PFSK-1 (cell line): ENCODE measurements at regions not wholly inside any gene's neighbourhood (a gene's known extent, or its start where the extent isn't known, plus 50 kb on each side); places are given as distances from the start of the nearest gene placed in this dataset.

Experiments
- FOXP2 ChIP-seq: optimal IDR thresholded peaks from 2 replicates; pipeline ENCODE3; 2011; ENCODE audit warnings: borderline replicate concordance, control low read depth, inconsistent platforms; ENCODE audit not compliant: insufficient read depth; ENCODE audit errors: extremely low read length, extremely low read depth
- POLR2AphosphoS5 ChIP-seq: IDR thresholded peaks from 2 replicates; pipeline ENCODE4 v1.6.1; 2012; ENCODE audit warnings: low read depth, mild to moderate bottlenecking, control low read depth, low read length, moderate library complexity
- SIN3A ChIP-seq: IDR thresholded peaks from 2 replicates; pipeline ENCODE4 v1.6.1; 2012; ENCODE audit warnings: mild to moderate bottlenecking, low read length, moderate library complexity, borderline replicate concordance; ENCODE audit not compliant: insufficient read depth
- TAF1 ChIP-seq: IDR thresholded peaks from 2 replicates; pipeline ENCODE4 v1.6.1; 2012; ENCODE audit warnings: low read length, control low read depth, borderline replicate concordance; ENCODE audit not compliant: insufficient read depth
- TF ChIP-seq, protein P1 (sequence below), 2 experiments: IDR thresholded peaks; 2 replicates each; pipeline versions ENCODE4 v1.6.1 to v1.8.0; 2011 to 2012; ENCODE audit warnings: low read depth in 2 of 2, low read length in 2 of 2, control low read depth in 1 of 2, inconsistent platforms in 1 of 2, mild to moderate bottlenecking in 1 of 2, moderate library complexity in 1 of 2; ENCODE audit not compliant: insufficient read depth in 1 of 2

DNA sequence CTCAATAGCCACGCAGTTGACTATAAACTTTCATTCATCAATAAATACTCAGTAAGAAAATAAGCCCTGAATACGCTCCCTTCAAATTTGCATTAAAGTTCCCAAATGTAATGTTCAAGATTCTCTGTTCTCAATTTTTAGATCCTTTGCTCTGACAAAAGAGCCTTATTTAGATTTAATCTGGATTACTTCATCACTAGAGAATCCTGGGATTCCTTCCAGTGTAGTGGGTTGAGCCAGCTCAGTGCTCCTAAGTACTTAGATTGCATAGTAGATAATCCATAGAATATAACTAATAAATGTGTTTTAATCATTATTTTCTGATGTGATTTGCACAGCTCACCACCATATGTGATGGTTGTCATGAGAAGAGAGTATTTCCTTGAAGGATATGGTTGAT is 1286.2 kb downstream of the SUCLG1 start:
- no peak for TF ChIP-seq SIN3A
- TF ChIP-seq, protein P1, sequence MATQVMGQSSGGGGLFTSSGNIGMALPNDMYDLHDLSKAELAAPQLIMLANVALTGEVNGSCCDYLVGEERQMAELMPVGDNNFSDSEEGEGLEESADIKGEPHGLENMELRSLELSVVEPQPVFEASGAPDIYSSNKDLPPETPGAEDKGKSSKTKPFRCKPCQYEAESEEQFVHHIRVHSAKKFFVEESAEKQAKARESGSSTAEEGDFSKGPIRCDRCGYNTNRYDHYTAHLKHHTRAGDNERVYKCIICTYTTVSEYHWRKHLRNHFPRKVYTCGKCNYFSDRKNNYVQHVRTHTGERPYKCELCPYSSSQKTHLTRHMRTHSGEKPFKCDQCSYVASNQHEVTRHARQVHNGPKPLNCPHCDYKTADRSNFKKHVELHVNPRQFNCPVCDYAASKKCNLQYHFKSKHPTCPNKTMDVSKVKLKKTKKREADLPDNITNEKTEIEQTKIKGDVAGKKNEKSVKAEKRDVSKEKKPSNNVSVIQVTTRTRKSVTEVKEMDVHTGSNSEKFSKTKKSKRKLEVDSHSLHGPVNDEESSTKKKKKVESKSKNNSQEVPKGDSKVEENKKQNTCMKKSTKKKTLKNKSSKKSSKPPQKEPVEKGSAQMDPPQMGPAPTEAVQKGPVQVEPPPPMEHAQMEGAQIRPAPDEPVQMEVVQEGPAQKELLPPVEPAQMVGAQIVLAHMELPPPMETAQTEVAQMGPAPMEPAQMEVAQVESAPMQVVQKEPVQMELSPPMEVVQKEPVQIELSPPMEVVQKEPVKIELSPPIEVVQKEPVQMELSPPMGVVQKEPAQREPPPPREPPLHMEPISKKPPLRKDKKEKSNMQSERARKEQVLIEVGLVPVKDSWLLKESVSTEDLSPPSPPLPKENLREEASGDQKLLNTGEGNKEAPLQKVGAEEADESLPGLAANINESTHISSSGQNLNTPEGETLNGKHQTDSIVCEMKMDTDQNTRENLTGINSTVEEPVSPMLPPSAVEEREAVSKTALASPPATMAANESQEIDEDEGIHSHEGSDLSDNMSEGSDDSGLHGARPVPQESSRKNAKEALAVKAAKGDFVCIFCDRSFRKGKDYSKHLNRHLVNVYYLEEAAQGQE (IDR thresholded peaks at IDR 0.05; ENCODE audit: insufficient read depth in 1 of 2, low read depth in 2 of 2, low read length in 2 of 2) = no peak
- no peak for TF ChIP-seq POLR2AphosphoS5
- no peak for TF ChIP-seq FOXP2
- TF ChIP-seq TAF1 = no peak

DNA sequence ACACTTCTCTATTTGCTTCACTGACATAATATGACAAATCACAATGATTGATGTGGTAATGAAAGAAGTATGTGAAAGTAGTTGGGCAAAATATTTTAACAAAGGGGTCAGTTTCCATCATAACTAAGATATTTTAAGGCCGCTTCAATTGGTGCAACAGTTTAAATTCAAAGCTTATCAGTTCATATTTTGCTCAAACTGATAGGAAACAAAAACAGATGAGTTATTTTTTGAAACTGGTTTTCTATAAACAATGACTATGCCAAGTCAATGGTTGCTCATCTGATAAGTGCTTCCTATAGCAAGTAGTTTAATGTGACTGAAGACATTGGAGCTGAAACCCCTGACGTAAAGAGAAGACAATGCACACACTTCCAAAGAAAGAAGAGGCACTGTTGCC is 1290.7 kb downstream of the SUCLG1 start:
- TF ChIP-seq SIN3A (no peak), TAF1 (no peak), FOXP2 (no peak), POLR2AphosphoS5 (no peak)
- TF ChIP-seq, protein P1 (IDR thresholded peaks at IDR 0.05; ENCODE audit: insufficient read depth in 1 of 2, low read depth in 2 of 2, low read length in 2 of 2) = no peak

DNA sequence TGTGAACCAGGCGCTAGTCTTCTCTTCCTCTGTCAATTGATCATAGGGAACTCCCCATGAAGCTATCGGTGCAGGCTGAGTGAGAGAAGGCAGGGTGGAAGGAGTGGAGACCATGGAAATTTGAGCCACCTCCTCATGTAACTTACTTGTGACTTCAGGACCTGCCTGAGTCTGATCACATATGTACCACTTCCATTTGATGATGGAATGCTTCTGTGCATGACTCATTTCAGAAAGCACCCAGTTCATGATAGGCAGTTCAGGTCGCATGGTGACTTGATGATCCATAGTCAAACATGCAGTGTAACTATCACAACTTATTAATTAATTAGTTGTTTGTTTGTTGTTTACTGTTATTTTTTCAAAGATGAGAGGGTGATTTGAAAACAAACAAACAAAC is 1296.7 kb downstream of the SUCLG1 start:
- TF ChIP-seq TAF1 = no peak
- no peak for TF ChIP-seq POLR2AphosphoS5
- no peak for TF ChIP-seq FOXP2
- TF ChIP-seq, protein P1 (IDR thresholded peaks at IDR 0.05; ENCODE audit: insufficient read depth in 1 of 2, low read depth in 2 of 2, low read length in 2 of 2) = no peak
- TF ChIP-seq SIN3A = no peak

DNA sequence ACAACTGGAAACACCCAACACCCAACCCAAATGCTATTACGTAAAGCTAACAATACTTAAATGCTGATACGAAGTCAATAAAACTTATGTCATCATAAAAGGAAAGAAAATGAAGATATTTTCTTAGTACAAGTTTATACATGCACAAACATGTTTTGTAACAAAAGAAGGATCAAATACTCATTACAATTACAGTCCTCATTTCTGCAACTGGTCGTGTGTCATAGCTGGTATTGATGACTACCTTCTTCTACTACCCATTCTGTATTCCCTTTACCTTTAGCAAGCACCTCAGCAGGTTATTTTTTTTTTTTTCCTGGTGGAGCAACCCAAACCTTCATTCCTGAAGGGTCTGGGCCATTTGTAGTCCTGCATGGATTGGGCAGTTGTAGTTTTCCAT is 1298.5 kb downstream of the SUCLG1 start:
- TF ChIP-seq POLR2AphosphoS5 (no peak), SIN3A (no peak), FOXP2 (no peak), TAF1 (no peak)
- TF ChIP-seq, protein P1 (IDR thresholded peaks at IDR 0.05; ENCODE audit: insufficient read depth in 1 of 2, low read depth in 2 of 2, low read length in 2 of 2) = no peak

DNA sequence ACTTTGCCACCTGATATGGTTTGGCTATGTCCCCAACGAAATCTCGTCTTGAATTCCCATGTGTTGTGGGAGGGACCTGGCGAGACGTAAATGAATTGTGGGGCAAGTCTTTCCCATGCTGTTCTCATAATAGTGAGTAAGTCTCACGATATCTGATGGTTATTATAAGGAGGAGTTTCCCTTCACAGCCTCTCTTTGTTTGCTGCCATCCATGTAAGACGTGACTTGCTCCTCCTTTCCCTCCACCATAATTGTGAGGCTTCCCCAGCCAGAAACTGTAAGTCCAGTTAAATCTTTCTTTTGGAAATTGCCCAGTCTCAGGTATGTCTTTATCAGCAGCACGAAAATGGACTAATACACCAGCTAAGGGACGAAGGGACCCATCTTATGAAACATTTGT is 1303.3 kb downstream of the SUCLG1 start:
- TF ChIP-seq FOXP2 = no peak
- TF ChIP-seq, protein P1 (IDR thresholded peaks at IDR 0.05; ENCODE audit: insufficient read depth in 1 of 2, low read depth in 2 of 2, low read length in 2 of 2) = no peak
